HG03103 (cell line): ENCODE measurements at regions not wholly inside any gene's neighbourhood (a gene's known extent, or its start where the extent isn't known, plus 50 kb on each side); places are given as distances from the start of the nearest gene placed in this dataset.
"Not testable (repeated sequence)": the region's sequence is repeated elsewhere in the genome, so short reads cannot be mapped to it uniquely, and the experiment has no call there.

Experiments
- ATAC-seq: cut with Tn5 transposase; IDR thresholded peaks from one replicate; pipeline ENCODE4 v1.9.1; 2021; ENCODE audit warnings: low read depth; ENCODE audit not compliant: unreplicated experiment

DNA sequence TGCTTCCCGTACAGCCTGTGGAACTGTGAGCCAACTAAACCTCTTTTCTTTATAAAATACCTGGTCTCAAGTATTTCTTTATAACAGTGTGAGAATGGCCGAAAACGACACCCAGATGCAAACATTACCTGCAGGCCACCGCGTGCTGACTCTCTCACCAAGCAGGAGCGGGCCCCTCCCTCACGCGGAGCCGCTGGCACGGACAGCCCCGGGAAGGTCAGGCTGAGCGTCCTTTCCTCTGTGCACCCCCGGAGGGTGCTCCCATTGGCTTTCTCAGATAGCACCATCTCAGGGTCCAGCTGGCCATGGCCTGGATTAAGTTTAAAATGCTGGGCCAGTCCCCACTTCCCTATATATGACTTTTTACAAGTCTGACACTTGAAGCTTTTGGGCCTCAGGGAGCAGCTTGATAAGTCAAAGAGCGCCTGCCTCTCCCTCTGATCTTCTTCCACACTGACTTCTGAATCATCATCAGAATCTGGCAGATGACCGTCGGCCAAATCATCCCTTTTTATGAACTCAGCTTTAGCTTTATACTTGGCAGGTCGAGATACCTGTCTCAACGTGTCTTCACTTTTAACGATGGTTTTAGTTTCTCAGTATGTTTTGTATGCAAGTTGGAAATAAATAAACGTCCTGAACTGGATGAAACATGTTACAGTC, 115.1 kb upstream of the PRKX start:
- ATAC-seq = not testable (repeated sequence)

DNA sequence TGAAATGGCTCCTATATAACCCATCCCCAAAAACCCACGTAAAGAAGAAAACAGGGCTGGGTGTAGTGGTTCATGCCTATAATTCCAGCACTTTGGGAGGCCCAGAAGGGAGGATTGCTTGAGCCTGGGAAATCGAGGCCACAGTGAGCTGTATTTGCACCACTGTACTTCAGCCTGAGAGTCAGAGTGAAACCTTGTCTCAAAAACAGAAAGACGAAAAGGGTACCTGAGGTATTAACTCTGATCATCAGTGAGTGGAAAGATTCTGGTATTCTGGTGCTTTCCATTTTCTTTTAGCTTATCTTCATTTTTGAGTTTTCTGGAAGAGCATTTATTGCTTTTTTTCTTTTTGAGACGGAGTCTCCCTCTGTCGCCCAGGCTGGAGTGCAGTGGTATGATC, 110.6 kb upstream of the PRKX start:
- not testable (repeated sequence) for ATAC-seq

DNA sequence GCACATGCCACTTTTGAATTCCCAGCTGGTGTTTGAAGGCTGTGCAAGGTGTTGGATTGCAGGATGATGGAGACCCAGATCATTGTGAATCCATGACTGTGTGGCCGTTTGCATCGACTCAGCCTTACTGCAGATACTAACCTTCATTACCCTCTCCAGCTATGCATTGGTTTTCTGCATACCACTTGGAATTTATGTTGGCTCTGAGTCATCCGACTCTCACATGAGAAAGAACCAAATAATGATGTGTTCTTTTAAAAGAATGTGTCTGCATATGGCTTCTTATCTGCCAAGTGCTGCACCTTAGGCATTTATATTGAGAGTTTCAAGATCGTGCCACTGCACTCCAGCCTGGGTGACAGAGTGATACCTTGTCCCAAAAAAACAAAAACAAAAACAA, 106.7 kb upstream of the PRKX start:
- no peak for ATAC-seq

DNA sequence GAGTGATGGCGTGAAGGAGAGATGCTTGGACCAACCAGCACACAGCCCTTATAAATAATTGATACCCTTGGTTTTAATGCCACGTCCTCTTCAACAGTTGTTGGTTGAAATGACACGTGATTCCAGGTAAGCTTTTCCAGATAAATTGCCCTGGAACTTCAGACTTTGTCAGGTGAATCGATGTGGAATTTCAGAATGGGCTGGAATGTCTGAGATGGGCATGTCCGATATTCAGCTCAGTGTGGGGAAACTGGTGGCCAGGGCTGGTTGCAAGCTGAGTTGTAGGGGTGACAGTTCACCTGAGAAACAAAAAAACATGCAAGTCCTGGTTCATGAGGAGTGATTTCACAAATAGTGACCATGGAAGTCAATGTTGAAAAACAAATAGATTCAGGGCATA, 104.0 kb upstream of the PRKX start:
- not testable (repeated sequence) for ATAC-seq

DNA sequence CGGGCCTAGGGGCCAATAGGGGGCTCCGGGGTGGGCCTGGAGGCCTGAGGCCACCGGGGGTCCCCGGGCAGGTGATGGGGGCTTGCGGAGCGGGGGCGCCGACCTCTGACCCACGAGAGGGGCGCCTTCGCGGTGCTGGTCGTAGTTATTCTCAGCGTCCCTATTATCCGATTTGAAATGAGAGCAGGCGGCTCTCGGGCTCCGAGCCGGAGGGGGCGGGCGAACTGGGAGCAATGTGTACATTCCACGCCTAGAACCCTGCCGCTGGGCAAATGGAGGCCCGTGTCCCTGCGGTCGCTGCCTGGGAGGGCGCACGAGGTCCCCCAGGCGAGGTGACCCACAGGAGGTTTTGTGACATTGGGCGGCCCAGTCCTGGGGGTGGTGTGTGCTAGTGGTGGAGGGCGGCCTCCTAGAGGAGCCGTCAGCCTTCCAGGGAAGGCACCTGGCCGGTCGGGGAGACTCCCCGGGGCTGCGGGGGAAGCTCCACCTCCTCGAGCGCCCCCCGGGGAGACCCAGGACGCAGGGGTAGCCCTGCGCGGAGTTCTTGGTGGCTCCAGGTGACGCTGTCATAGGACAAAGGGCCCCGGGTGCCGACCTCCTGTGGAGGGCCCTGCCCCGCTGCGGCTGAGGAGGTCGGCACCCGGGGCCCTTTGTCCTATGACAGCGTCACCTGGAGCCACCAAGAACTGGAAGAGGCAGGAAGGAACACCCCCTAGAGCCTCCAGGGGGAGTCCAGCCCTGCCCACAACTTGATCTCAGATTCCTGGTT, 102.6 kb upstream of the PRKX start:
- no peak for ATAC-seq

DNA sequence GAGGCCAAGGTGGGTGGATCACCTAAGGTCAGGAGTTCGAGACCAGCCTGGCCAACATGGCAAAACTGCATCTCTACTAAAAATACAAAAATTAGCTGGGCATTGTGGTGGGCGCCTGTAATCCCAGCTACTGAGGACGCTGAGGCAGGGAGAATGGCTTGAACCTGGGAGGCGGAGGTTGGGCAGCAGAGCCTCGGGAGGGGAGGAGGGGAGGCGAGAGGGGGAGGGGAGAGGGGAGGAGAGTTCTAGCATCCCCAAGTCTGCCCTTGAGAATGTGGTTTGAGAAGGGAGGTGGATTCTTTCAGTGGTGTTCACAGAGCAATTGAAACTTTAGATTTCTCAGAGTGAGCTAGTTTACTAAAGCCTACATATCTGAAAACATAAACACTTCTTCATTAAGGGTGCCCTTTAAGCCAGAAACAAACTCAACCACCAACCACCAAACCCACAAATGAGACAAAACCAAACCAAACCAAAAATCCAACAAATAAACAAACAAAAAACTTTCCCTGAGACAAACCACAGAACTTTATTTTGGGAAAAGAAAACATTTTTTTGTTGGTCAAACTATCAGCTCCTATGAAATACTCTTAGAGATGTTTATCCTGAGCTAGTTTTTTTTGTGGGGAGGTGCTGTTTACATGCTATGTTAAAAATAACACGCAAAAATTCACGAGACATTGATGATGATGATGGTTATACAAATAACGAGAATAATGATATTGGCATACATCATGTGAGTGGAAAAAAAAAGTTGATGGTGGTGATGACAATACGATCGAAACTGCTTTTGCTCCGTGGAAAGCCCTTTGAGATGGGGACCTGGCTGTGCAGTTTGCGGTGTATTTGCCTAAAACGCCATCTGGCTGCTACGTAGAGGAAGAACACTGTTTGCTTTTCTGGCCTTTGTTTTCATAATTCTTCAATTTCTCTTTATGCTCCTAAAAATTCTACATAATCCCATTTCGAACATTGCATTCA, 98.2 kb upstream of the PRKX start:
- ATAC-seq = peak; percentile 19

DNA sequence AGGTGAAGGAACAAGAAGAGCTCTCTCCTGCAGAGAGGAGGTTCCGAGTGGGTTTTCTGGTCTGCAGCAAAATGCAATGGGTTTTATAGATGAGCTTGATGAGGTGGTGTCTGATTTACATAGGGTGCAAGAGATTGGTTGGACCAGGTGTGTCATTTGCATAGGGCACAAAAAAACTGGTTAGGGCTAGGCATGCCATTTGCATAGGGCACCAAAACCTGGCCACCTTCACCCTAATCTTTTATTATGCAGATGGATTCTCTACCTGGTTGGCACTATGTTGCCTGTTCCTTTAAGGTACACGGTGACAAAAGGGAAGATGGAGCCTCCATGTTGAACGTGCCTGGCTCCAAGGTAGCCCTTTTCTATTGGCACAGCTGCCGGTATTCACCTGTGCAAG, 94.5 kb upstream of the PRKX start:
- no peak for ATAC-seq

DNA sequence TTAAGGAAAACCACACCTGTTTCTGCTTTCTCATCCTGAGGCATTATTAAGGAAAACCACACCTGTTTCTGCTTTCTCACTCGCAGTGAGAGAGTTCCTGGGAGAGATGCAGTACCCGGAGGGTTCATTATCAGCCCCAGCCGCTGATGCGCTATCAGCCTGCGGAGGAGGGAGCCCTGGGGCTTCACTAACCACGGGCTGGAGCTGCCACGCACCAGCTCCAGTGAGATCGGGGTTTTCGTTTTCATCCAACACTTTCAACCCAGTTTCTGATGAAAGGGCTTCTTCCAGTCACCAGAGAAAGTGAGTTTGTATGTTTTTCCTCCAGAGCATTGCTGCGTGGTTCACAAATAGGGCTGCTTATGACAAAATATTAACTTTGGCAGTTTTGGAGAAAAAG, 93.2 kb upstream of the PRKX start:
- no peak for ATAC-seq

DNA sequence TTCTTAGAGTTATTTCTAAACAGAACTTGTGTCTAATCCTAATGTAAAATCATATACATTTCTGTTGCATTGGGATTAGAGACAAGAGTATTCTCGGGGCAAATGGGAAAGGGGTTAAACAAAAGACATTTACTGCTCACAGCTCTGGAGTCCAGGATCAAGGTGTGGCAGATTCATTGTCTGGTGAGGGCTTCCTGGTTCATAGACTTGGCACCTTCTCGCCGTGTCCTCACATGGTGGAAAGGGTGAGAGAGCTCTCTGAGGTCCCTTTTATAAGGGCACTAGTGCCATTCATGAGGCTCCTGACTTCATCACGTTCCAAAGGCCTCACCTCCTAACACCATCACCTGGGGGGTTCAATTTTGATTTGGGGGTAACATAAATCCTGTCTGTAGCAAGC, 90.3 kb upstream of the PRKX start:
- ATAC-seq = no peak

DNA sequence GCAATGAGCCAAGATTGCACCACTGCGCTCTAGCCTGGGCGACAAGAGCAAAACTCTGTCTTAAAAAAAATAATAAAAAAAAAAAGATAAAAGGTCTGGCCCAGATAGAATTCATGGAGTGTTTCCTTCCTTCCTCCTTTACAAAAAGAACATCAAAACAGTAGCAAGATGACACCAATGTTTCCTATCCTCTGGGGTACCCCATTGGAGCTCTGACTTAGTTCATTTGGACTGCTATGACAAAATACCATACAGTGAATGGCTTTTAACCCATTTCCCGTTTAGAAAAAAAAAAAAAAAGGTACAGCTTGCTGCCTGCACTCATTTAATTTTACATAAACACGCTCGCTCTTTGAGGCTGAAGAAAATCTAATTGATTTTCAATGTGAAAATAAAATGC, 89.9 kb upstream of the PRKX start:
- ATAC-seq = no peak

DNA sequence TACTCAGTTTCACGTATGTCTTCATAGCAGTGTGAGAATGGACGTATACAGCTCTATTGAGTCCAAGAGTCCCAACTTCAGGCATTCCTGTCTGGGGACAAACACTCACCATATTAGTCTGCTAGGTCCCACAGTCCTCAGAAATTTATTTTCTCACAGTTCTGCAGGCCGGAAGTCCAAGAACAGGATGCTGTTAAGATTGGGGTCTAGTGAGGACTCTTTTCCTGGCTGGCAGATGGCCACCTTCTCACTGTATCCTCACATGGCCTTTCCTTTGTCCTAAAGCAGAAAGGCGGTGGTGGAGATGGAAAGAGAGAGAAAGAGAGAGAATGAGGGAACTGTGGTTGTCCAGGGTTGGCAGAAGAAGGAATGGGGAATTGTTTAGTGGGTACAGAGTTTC, 82.0 kb upstream of the PRKX start:
- ATAC-seq = not testable (repeated sequence)

DNA sequence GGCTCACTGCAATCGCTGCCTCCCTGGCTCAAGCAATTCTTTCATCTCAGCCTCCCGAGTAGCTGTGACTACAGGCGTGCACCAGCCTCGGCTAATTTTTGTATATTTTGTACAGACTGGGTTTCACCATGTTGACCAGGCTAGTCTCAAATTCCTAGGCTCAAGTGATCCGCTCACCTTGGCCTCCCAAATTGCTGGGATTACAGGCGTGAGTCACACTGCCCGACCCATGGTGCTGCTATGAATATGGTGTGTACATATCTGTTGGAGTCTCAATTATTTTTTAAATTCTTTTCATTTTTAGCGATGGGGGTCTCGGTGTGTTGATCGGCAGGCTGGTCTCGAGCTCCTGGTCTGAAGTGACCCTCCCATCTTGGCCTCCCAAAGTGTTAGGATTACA, 78.0 kb upstream of the PRKX start:
- ATAC-seq = no peak

DNA sequence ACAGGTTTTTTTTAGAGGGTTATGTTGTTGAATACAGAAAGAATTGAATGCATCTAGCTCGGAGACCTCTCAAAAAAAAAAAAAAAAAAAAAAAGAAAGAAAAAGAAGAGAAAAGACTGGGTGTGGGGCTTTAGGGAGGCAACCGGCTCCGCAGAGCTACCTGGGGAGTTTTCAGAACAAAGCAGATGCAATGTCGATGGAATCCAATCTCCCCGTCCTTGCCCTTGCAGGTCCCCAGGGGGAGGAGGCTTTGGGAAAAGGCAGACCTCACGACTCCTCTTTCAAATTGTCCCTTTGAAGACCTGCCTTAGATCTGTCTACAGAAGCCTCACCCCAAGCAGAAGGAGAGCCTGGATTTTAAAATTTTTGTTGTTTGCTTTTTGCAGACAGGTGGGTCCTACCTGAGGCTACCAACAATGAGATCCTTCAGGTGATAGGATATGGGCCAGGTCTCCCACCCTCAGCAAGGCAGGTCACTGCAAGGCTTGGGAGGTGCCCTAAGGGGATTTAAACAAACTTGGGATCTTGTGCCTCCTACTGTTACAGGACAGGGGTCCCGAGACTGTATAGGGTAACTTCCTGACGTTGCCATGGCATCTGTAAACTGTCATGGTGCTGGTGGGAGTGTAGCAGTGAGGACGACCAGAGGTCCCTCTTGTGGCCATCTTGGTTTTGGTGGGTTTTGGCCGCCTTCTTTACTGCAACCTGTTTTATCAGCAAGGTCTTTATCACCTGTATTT, 75.2 kb upstream of the PRKX start:
- ATAC-seq = no peak

DNA sequence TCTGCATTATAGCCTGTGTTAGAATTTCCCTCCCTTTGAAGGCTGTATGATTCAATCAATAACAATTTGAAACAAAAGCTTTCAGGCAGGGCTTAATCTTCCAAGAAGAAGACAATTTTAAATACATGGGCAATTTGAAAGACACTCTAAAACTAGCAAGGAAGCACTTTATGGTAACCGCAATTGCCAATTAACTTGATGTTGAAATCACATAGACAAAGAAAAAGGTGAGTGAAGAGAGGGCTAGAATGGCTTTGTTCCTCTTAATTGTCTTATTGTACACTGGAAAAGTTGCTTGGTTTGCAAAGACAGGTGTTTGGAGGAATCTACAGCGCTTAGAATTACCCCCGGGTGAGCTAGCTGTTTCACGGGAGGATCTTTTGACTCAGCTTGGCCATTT, 74.4 kb upstream of the PRKX start:
- no peak for ATAC-seq

DNA sequence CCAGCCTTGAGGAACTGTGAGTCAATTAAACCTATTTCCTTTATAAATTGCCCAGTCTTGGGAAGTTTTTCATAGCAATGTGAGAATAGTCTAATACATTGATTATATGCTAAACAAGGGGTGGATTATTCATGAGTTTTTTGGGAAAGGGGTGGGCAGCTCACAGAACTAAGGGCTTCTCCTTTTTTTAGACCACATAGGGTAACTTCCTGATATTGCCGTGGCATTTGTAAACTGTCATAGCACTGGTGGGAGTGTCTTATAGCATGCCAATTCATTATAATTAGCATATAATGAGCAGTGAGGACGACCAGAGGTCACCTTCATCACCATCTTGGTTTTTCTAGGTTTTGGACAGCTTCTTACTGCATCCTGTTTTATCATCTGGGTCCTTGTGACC, 72.4 kb upstream of the PRKX start:
- not testable (repeated sequence) for ATAC-seq

DNA sequence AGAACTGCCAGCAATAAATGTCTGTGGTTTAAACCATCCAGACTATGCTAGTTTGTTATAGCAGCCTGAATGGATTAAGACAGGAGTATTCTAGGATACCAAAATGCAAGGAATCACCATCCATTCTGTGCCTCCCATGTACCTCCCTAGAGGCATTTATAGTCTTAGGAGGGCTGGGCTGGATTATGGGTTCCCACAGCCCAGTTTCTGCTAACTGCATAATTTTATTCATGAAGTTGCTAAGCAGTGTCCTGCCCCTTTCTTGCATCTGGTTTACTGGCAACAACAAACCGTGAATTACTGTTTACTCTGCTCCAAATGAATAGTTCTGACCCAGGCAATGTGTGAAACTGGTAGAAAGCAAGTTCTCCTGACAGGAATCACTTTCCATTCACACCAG, 67.1 kb upstream of the PRKX start:
- no peak for ATAC-seq

DNA sequence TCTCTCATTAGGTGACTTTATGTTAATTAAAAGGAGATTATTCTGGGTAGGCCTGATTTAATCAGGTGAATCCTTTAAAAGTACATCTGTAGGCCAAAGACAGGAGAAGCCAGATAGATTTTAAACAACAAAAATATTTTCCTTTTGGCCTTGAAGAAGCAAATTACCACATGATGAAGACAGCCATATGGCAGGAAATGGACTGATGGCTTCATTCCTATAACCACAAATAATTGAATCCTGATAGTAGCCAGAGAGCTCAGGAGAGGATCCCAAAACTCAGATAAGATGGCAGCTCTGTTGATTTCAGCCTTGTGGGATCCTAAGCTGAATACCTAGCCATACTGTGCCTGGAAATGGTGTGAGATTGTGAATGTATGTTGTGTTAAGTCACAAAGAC, 66.1 kb upstream of the PRKX start:
- ATAC-seq = no peak

DNA sequence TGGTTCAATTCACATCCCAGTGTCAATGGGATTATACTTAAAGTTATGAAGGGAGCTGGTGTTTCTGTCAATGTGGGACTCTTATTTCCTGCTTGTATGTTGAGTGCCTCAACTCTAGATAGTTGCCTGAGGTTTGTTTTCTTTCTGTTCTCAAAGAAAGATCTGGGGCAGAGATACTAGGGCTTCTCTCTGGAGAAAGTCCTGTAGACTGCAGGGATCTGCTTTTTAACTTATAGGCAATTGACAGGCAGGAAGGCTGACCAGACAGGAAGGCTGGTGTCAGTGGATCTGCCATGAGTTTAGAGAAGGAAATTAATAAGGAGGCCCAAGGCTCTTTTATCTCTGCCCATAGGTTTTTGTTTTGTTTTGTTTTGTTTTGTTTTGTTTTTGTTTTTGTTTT, 64.0 kb upstream of the PRKX start:
- no peak for ATAC-seq

DNA sequence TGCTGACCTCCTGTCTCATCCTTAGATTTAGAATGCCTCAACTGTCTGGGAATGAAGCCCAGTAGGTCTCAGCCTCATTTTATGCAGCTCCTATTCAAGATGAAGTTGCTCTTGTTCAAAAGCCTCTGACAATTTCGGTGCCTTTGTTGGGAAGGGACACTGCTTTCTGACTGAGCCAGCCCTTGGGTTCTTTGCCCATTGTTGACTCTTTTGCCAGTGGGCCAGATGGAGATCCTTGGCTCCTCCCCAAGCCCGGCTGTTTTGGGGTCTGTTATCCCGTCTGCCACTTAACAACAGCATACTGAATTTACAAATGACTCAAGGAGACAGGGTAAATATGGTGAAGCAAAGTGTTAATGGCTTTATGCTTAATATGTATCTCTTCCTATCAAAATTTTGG, 58.3 kb upstream of the PRKX start:
- ATAC-seq = no peak

DNA sequence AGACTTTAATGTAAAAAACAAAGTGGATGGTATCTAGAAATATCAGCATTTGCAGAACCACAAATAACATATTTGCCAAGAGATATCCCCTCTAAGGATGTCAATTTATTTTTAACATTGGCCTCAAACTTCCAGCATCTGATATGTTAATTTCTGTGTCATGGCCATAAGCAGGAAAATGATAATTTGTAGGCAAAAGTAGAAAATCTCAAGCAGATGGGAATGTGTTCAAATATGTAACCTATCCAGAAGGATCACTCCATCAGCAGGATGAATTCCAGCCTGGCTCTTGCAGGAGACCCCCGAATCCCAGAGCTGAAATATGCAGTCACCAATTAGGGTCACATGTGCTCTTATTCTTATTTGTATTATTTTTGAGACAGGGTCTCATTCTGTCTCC, 55.4 kb upstream of the PRKX start:
- no peak for ATAC-seq
